ENCODE measurements at regions not wholly inside any gene's neighbourhood (a gene's known extent, or its start where the extent isn't known, plus 50 kb on each side); places are given as distances from the start of the nearest gene placed in this dataset.

DNA sequence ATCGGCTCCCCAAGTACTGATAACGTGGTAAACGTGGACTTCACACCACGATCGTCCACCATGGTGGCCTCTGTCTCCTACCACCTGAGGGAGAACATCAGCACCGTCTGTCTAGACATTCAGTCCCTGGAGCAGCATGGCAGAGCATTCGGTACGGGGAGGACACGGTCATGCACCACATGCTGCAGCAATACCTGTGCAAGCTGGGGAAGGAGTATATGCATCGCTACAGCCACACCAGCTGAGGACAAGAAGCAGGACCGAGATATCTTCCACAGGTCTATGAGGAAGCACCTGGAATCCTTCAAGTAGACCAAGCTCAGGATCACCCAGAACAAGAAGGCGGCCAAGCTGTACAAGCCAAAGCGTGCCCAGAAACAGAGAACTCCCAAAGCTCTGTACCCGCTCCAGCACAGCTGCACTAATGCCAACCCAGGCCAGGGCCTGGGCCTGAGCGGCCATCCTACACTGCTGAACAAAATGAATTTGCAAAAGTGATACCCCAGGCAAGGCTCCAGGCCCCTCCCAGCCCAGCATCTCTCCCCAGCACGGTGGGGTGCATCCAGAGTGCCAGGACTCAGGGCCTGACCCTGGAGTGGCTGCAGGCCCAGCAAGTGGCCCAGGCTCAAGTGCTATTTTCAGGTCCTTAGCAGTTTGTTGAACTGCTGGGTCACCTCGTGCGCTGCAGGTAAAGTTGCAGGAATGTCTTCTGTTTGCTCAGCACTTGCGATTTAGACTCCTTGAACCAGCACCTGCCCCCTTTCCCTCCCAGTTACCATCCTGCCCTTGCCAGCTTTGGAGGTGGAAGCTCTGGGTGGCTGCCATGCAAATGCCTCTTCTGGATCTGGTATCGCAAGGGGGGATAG, 119.3 kb upstream of the SERPIND1 start:
- TF ChIP-seq, protein P1, sequence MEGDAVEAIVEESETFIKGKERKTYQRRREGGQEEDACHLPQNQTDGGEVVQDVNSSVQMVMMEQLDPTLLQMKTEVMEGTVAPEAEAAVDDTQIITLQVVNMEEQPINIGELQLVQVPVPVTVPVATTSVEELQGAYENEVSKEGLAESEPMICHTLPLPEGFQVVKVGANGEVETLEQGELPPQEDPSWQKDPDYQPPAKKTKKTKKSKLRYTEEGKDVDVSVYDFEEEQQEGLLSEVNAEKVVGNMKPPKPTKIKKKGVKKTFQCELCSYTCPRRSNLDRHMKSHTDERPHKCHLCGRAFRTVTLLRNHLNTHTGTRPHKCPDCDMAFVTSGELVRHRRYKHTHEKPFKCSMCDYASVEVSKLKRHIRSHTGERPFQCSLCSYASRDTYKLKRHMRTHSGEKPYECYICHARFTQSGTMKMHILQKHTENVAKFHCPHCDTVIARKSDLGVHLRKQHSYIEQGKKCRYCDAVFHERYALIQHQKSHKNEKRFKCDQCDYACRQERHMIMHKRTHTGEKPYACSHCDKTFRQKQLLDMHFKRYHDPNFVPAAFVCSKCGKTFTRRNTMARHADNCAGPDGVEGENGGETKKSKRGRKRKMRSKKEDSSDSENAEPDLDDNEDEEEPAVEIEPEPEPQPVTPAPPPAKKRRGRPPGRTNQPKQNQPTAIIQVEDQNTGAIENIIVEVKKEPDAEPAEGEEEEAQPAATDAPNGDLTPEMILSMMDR (IDR thresholded peaks at IDR 0.05; ENCODE audit: low read depth, low read length): no peak
- DNase-seq (ENCODE audit: low read depth, low spot score): no peak
- Histone ChIP-seq H3K9me3 (ENCODE audit: control insufficient read depth, insufficient read depth, low read length) (no peaks in the 10 kb centered on the region), H3K27me3 (ENCODE audit: control insufficient read depth, insufficient read depth, low read length) (peaks cover 16% of the 10 kb centered on the region), H3K4me3 (ENCODE audit: low read depth, low read length) (no peak overlapping the region), H3K27ac (ENCODE audit: low read depth, low read length) (no peak overlapping the region)
- POLR2A ChIA-PET: no interaction called here
- CTCF ChIA-PET: no interaction called here

DNA sequence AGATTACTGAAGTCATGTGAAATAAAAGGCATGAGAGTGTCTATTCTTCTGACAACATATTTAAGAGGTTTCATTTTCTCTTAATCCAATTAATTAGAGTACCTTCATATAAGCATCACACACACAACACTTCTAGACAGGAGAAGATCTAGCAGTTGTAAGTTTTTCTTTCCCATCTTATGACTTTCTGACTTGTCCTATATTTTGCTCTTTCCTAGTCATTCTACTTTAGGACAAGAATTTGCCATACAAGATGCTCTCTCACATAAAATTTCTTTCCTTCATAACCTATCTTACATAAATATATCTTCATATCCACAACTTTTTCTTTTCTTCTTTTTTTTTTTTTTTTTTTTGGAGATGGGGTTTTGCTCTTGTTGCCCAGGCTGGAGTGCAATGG, 118.3 kb upstream of the SERPIND1 start:
- ChIA-PET CTCF (no interaction called here), POLR2A (no interaction called here)
- Histone ChIP-seq H3K9me3 (ENCODE audit: control insufficient read depth, insufficient read depth, low read length) (no peaks in the 10 kb centered on the region), H3K4me3 (ENCODE audit: low read depth, low read length) (no peak overlapping the region), H3K27me3 (ENCODE audit: control insufficient read depth, insufficient read depth, low read length) (peaks cover 16% of the 10 kb centered on the region), H3K27ac (ENCODE audit: low read depth, low read length) (no peak overlapping the region)
- DNase-seq (ENCODE audit: low read depth, low spot score): no peak
- TF ChIP-seq, protein P1 (IDR thresholded peaks at IDR 0.05; ENCODE audit: low read depth, low read length): no peak

DNA sequence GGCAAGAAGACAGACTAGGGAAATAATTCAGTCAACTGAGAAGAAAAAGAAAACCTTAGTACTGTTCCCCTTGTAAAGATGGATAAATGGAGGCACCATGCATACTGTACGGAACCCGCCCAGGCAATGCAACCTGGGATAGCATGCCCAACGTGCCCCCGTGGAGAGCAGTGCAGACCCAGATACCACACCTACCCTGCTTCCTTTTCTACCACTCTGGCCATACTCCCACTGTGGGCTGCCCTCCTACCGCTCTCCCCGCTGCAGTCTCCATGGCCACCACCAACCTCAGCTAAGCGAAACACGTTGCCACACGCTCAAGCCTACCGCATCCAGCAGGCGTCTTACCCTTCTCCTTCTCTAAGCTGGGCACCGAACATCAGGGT, 117.4 kb upstream of the SERPIND1 start:
- Histone ChIP-seq H3K27me3 (ENCODE audit: control insufficient read depth, insufficient read depth, low read length) (peaks cover 16% of the 10 kb centered on the region), H3K4me3 (ENCODE audit: low read depth, low read length) (no peak overlapping the region), H3K9me3 (ENCODE audit: control insufficient read depth, insufficient read depth, low read length) (no peaks in the 10 kb centered on the region), H3K27ac (ENCODE audit: low read depth, low read length) (no peak overlapping the region)
- ChIA-PET CTCF (no interaction called here), POLR2A (no interaction called here)
- TF ChIP-seq, protein P1 (IDR thresholded peaks at IDR 0.05; ENCODE audit: low read depth, low read length): no peak
- DNase-seq (ENCODE audit: low read depth, low spot score): no peak

DNA sequence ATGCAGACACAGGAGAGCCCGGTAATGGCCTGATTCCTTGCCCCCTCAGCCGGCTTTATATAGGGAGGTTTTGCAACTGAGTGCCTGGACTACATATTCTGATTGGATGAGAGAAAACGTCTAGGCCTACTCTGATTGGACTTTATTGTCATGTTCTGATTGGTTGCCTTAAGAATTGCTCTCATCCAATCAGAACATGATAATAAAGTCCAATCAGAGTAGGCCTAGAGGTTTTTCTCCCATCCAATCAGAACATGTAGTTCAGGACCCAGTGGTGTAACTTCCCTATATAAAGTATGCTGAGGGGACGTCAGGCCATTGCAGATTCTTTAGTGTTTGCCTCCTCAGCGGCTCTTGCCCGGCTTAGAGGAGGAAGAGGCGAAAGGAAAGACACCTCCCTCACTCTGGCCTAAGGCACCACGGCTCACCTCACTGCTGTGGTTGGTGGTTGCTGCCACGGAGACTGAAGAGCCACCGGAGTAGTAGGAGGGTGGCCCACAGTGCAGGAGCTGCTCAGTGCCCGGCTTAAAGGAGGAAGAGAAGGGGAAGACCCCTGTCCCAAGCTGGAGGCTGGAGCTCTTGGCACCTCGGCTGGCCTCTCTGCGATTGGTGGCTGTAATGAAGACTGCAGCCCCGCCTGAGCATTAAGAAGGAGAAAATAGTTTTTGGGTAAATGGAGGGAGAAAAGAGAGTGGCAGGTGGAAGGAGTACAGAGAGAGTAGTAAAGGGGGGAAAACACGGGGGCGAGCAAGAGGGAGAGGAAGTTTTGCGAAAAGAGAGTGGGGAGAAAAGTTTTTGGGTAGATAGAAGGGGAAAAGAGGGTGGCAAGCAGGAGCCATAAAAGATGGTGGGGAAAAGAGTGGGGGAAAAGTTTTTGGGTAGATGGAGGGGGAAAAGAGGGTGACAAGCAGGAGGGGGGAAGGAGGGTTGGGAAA, 116.7 kb upstream of the SERPIND1 start:
- no peak overlapping the region for H3K27ac ChIP-seq (ENCODE audit: low read depth, low read length)
- H3K9me3 ChIP-seq (ENCODE audit: control insufficient read depth, insufficient read depth, low read length): no peaks in the 10 kb centered on the region
- peaks cover 16% of the 10 kb centered on the region for H3K27me3 ChIP-seq (ENCODE audit: control insufficient read depth, insufficient read depth, low read length)
- TF ChIP-seq, protein P1 (IDR thresholded peaks at IDR 0.05; ENCODE audit: low read depth, low read length): no peak
- ChIA-PET POLR2A (no interaction called here), CTCF (no interaction called here)
- no peak overlapping the region for H3K4me3 ChIP-seq (ENCODE audit: low read depth, low read length)
- no peak for DNase-seq (ENCODE audit: low read depth, low spot score)

Data from AG04450 (cell line).